ENCODE measurements at regions not wholly inside any gene's neighbourhood (a gene's known extent, or its start where the extent isn't known, plus 50 kb on each side); places are given as distances from the start of the nearest gene placed in this dataset.
A peak's percentile ranks its signal among the peaks of the same experiment; 100 is the strongest.
"Not testable (repeated sequence)": the region's sequence is repeated elsewhere in the genome, so short reads cannot be mapped to it uniquely, and the experiment has no call there.

DNA sequence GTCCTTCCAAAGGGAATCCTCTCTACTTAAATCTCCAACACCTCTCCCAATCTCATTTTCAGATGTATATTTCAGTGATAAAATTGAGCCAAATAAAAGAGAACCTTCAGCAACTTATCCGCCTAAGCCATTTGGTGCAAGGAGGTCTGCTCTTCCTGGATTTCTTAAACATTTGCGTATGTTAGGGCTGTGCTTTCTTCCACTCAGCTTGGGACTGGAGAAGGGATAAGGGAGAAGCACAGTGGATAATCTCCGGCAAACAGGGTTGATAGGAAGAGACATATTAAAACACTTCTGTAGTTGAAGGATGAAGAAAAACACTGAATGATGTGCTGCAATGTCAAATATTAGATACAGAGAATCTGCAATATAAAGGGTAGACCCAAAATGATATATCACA lies 796.2 kb downstream of the KCNJ3 start:
- ChIA-PET POLR2A (ENCODE audit: low non-redundant PET) (no interaction called here), CTCF (interaction anchor here (0.7 kb wide), 1 partner anchor 578 kb away, joined by 3 read pairs; no protein-coding TSS in a partner anchor)
- TF ChIP-seq, protein P1, sequence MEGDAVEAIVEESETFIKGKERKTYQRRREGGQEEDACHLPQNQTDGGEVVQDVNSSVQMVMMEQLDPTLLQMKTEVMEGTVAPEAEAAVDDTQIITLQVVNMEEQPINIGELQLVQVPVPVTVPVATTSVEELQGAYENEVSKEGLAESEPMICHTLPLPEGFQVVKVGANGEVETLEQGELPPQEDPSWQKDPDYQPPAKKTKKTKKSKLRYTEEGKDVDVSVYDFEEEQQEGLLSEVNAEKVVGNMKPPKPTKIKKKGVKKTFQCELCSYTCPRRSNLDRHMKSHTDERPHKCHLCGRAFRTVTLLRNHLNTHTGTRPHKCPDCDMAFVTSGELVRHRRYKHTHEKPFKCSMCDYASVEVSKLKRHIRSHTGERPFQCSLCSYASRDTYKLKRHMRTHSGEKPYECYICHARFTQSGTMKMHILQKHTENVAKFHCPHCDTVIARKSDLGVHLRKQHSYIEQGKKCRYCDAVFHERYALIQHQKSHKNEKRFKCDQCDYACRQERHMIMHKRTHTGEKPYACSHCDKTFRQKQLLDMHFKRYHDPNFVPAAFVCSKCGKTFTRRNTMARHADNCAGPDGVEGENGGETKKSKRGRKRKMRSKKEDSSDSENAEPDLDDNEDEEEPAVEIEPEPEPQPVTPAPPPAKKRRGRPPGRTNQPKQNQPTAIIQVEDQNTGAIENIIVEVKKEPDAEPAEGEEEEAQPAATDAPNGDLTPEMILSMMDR (conservative IDR thresholded peaks at IDR 0.05; ENCODE audit: low read depth), result no peak
- DNase-seq (ENCODE audit: low spot score), result no peak
- H3K27ac ChIP-seq, result no peak overlapping the region

DNA sequence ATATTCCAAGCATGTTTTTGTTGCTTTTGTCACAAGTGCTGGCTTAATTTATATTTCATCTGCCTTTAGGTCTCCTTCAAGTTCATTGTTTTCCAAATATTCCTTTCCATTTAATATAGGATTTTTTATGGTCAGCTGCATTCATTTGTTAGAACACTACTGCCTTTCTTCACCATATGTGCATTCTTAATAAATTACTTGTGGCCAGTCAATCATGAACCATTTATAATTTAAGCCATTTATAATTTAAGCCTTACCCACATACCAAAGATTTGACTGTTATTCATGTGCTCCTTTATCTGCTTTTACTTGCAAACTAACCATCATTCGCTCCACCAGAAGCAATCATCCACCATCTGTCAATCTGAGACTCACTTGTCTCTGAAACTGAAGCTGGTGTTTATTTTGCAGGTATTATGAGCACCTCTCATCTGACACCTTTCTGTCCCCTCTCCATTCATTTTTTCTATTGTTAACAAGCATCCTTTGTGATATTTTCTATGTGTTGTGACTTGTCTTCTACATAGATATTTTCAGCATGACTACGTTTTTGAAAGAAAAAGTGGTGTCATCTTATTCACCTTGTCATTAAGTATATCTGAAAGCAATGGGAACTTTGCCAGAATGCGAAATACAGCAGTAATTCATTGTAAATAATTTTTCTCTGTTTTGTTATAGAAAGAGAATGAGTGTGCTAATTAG lies 786.8 kb downstream of the KCNJ3 start:
- ChIA-PET CTCF (no interaction called here), POLR2A (ENCODE audit: low non-redundant PET) (no interaction called here)
- TF ChIP-seq, protein P1 (conservative IDR thresholded peaks at IDR 0.05; ENCODE audit: low read depth), result no peak
- DNase-seq (ENCODE audit: low spot score), result no peak
- H3K27ac ChIP-seq, result no peak overlapping the region

DNA sequence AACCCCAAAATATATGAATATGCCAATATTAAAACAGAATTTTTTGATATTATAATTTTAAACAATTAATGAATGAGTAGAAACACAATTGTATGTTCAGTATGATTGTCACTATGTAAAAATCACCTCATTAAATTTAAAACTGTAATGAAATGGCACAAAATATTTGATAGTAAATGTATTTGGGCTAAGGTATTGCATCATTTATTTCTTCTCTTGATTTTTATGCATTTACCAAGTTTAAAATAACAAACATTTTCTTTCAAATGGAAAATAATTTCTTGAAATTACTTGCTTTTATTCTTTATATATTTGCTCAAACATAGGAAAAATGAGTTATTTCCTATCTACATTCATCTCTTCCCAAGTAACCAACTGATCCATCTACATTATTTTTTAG lies 782.6 kb downstream of the KCNJ3 start:
- ChIA-PET CTCF (no interaction called here), POLR2A (ENCODE audit: low non-redundant PET) (no interaction called here)
- TF ChIP-seq, protein P1 (conservative IDR thresholded peaks at IDR 0.05; ENCODE audit: low read depth), result no peak
- H3K27ac ChIP-seq, result no peak overlapping the region
- DNase-seq (ENCODE audit: low spot score), result no peak

DNA sequence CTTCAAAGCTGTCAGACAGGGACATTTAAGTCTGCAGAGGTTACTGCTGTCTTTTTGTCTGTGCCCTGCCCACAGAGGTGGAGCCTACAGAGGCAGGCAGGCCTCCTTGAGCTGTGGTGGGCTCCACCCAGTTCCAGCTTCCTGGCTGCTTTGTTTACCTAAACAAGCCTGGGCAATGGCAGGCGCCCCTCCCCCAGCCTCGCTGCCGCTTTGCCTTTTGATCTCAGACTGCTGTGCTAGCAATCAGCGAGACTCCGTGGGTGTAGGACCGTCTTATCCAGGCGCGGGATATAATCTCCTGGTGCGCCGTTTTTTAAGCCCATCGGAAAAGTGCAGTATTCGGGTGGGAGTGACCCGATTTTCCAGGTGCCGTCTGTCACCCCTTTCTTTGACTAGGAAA lies 773.5 kb downstream of the KCNJ3 start:
- CTCF ChIA-PET; H3K27ac ChIP-seq; POLR2A ChIA-PET (ENCODE audit: low non-redundant PET); DNase-seq (ENCODE audit: low spot score): not testable (repeated sequence)

DNA sequence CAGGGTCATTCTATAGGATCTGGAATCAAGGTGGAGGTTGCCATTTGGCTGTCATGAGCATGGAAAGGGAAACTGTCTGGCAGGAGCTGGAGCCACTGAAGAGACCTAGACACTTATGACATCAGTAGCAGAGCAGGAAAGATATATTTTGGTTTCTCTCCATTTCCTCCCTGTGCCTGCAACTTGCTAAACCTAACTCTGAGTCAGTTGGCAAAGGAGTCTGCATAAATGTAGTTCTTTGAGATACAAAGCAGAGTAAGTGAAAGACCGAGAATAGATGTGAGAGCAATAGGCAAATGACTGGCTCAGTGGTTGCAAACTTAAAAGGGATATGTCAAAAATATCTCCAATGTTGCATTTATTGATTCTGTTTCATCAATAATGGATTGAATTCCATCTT lies 757.7 kb downstream of the KCNJ3 start:
- POLR2A ChIA-PET (ENCODE audit: low non-redundant PET), result no interaction called here
- H3K27ac ChIP-seq, result no peak overlapping the region
- TF ChIP-seq, protein P1 (conservative IDR thresholded peaks at IDR 0.05; ENCODE audit: low read depth), result no peak
- DNase-seq (ENCODE audit: low spot score), result no peak
- CTCF ChIA-PET, result interaction anchor here (0.6 kb wide), 2 partner anchors 90 to 970 kb away, joined by 3 to 4 read pairs; no protein-coding TSS in a partner anchor

DNA sequence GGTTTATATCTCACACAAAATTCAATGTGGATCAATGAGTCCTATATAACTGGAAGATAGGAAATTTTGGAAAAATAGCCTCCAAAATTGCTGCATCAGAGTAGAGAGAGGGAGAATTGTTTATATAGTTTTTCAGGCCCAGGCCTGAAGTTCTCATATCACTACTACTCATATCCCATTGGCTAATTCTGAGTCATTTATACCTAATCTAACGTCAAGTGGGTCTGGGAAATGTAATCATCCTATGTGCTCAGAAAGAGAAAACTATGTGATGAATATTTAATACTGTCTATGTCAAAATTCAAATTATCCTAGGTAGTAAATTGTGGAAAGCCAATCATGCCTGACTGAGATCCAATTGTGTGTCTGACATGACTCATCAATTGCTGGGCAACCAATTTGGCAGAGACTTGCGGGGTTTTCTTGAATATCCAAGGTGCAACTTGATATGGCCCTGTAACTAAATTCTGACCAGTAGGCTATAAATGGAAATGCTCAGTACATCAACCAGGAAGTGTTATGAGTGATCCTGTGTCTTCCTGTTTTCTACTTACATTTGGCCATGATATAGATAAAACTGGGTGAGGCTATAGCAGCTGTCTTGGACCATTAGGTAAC lies 744.4 kb downstream of the KCNJ3 start:
- ChIA-PET CTCF (no interaction called here), POLR2A (ENCODE audit: low non-redundant PET) (no interaction called here)
- DNase-seq (ENCODE audit: low spot score), result peak; percentile 6
- H3K27ac ChIP-seq, result no peak overlapping the region
- TF ChIP-seq, protein P1 (conservative IDR thresholded peaks at IDR 0.05; ENCODE audit: low read depth), result no peak

DNA sequence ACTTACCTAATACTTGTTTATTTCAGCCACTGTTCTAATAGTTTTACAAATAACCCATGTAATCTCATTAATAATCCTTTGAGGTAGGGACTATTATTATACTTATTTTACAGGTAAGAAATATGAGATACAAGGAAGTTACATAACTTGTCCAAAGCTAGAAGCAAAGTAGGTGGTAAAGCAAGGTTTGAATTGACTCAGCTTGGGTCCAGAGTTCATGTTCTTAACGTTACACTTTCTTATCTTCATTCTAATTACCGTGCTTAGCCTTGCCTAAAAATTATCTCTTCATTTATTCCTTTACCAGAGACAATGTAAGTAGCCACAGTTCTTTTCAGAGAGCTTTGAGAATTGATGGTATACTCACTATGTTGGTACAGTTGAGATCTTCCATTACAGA lies 743.6 kb downstream of the KCNJ3 start:
- no peak overlapping the region for H3K27ac ChIP-seq
- ChIA-PET CTCF (no interaction called here), POLR2A (ENCODE audit: low non-redundant PET) (no interaction called here)
- no peak for DNase-seq (ENCODE audit: low spot score)
- TF ChIP-seq, protein P1 (conservative IDR thresholded peaks at IDR 0.05; ENCODE audit: low read depth), result no peak

All from RWPE1 (cell line).